SJCRH30 (cell line): ENCODE measurements at regions not wholly inside any gene's neighbourhood (a gene's known extent, or its start where the extent isn't known, plus 50 kb on each side); places are given as distances from the start of the nearest gene placed in this dataset.
"Not testable (repeated sequence)": the region's sequence is repeated elsewhere in the genome, so short reads cannot be mapped to it uniquely, and the experiment has no call there.

Source experiments
- DNase-seq, 2 experiments: peaks; one replicate each; pipeline ENCODE4 v3.0.0-alpha.2; 2015 to 2020
- H3K27ac ChIP-seq: fragments of 250-450 bp; sonication (Bioruptor Pico); 2 replicates; pipeline ENCODE4 v1.5.1; 2020; ENCODE audit warnings: mild to moderate bottlenecking, moderate library complexity
- H3K27me3 ChIP-seq: fragments of 250-450 bp; sonication (Bioruptor Pico); 2 replicates; pipeline ENCODE4 v1.5.1; 2020; ENCODE audit warnings: mild to moderate bottlenecking, moderate library complexity
- H3K36me3 ChIP-seq: fragments of 250-450 bp; sonication (Bioruptor Pico); 2 replicates; pipeline ENCODE4 v1.5.1; 2020; ENCODE audit warnings: mild to moderate bottlenecking, moderate library complexity
- H3K4me1 ChIP-seq: fragments of 250-450 bp; sonication (Bioruptor Pico); 2 replicates; pipeline ENCODE4 v1.5.1; 2020; ENCODE audit warnings: mild to moderate bottlenecking, moderate library complexity
- H3K4me3 ChIP-seq: fragments of 250-450 bp; sonication (Bioruptor Pico); 2 replicates; pipeline ENCODE4 v1.5.1; 2020; ENCODE audit warnings: mild to moderate bottlenecking, moderate library complexity
- H3K9me3 ChIP-seq: fragments of 250-450 bp; sonication (Bioruptor Pico); replicated peaks from 2 replicates; pipeline ENCODE4 v1.5.1; 2020; ENCODE audit warnings: mild to moderate bottlenecking, moderate library complexity

GRCh38 chr5:67983251-67984110, 232.1 kb upstream of the PIK3R1 start:
- DNase-seq = no peak
- H3K36me3 ChIP-seq = no peaks in the 10 kb centered on the region
- no peak overlapping the region for H3K27ac ChIP-seq
- no peaks in the 10 kb centered on the region for H3K27me3 ChIP-seq
- no peaks in the 10 kb centered on the region for H3K4me1 ChIP-seq
- H3K9me3 ChIP-seq = no peaks in the 10 kb centered on the region
- H3K4me3 ChIP-seq = no peak overlapping the region

- H3K36me3 ChIP-seq, H3K27me3 ChIP-seq, DNase-seq, H3K9me3 ChIP-seq, H3K4me1 ChIP-seq, H3K4me3 ChIP-seq, H3K27ac ChIP-seq: not testable (repeated sequence)
These were observed 233.4 kb upstream of the PIK3R1 start for GRCh38 chr5:67982160-67982559.

GRCh38 chr5:67978171-67978570, 237.4 kb upstream of the PIK3R1 start:
- H3K9me3 ChIP-seq = no peaks in the 10 kb centered on the region
- DNase-seq = no peak
- no peaks in the 10 kb centered on the region for H3K4me1 ChIP-seq
- no peaks in the 10 kb centered on the region for H3K36me3 ChIP-seq
- no peak overlapping the region for H3K4me3 ChIP-seq
- no peak overlapping the region for H3K27ac ChIP-seq
- no peaks in the 10 kb centered on the region for H3K27me3 ChIP-seq

- Histone ChIP-seq H3K4me3 (no peak overlapping the region), H3K36me3 (no peaks in the 10 kb centered on the region), H3K4me1 (no peaks in the 10 kb centered on the region), H3K27ac (no peak overlapping the region), H3K27me3 (no peaks in the 10 kb centered on the region), H3K9me3 (no peaks in the 10 kb centered on the region)
- no peak for DNase-seq
These were observed 238.5 kb upstream of the PIK3R1 start for GRCh38 chr5:67976891-67977601.

GRCh38 chr5:67976181-67976580, 239.4 kb upstream of the PIK3R1 start:
- no peaks in the 10 kb centered on the region for H3K4me1 ChIP-seq
- H3K36me3 ChIP-seq = no peaks in the 10 kb centered on the region
- H3K4me3 ChIP-seq = no peak overlapping the region
- H3K9me3 ChIP-seq = no peaks in the 10 kb centered on the region
- DNase-seq = no peak
- no peaks in the 10 kb centered on the region for H3K27me3 ChIP-seq
- no peak overlapping the region for H3K27ac ChIP-seq

- Histone ChIP-seq H3K9me3 (no peaks in the 10 kb centered on the region), H3K27ac (no peak overlapping the region), H3K4me1 (no peaks in the 10 kb centered on the region), H3K4me3 (no peak overlapping the region), H3K36me3 (no peaks in the 10 kb centered on the region), H3K27me3 (no peaks in the 10 kb centered on the region)
- DNase-seq = no peak
These were observed 241.1 kb upstream of the PIK3R1 start for GRCh38 chr5:67974471-67974870.

GRCh38 chr5:67974054-67974453, 241.5 kb upstream of the PIK3R1 start:
- DNase-seq = no peak
- Histone ChIP-seq H3K27ac (no peak overlapping the region), H3K27me3 (no peaks in the 10 kb centered on the region), H3K4me3 (no peak overlapping the region), H3K4me1 (no peaks in the 10 kb centered on the region), H3K9me3 (no peaks in the 10 kb centered on the region), H3K36me3 (no peaks in the 10 kb centered on the region)

GRCh38 chr5:67971971-67972821, 243.4 kb upstream of the PIK3R1 start:
- no peaks in the 10 kb centered on the region for H3K27me3 ChIP-seq
- no peak overlapping the region for H3K27ac ChIP-seq

GRCh38 chr5:67971223-67971830, 244.2 kb upstream of the PIK3R1 start:
- no peaks in the 10 kb centered on the region for H3K27me3 ChIP-seq
- no peaks in the 10 kb centered on the region for H3K36me3 ChIP-seq
- DNase-seq = no peak
- H3K9me3 ChIP-seq = no peaks in the 10 kb centered on the region
- H3K4me3 ChIP-seq = no peak overlapping the region
- H3K4me1 ChIP-seq = no peaks in the 10 kb centered on the region
- no peak overlapping the region for H3K27ac ChIP-seq

More at GRCh38 chr5:67971971-67972821, 243.4 kb upstream of the PIK3R1 start:
- Histone ChIP-seq H3K4me3 (no peak overlapping the region), H3K9me3 (no peaks in the 10 kb centered on the region), H3K36me3 (no peaks in the 10 kb centered on the region), H3K4me1 (no peaks in the 10 kb centered on the region)
- no peak for DNase-seq

- Histone ChIP-seq H3K27ac (no peak overlapping the region), H3K4me1 (no peaks in the 10 kb centered on the region), H3K4me3 (no peak overlapping the region), H3K9me3 (no peaks in the 10 kb centered on the region), H3K36me3 (no peaks in the 10 kb centered on the region), H3K27me3 (no peaks in the 10 kb centered on the region)
- DNase-seq = no peak
These were observed 245.9 kb upstream of the PIK3R1 start for GRCh38 chr5:67969631-67970030.

GRCh38 chr5:67969176-67969575, 246.4 kb upstream of the PIK3R1 start:
- H3K27me3 ChIP-seq = no peaks in the 10 kb centered on the region
- H3K4me1 ChIP-seq = no peaks in the 10 kb centered on the region
- DNase-seq = no peak
- H3K9me3 ChIP-seq = no peaks in the 10 kb centered on the region
- no peak overlapping the region for H3K4me3 ChIP-seq
- no peaks in the 10 kb centered on the region for H3K36me3 ChIP-seq
- no peak overlapping the region for H3K27ac ChIP-seq

- Histone ChIP-seq H3K4me3 (no peak overlapping the region), H3K27ac (no peak overlapping the region), H3K27me3 (no peaks in the 10 kb centered on the region), H3K4me1 (no peaks in the 10 kb centered on the region), H3K36me3 (no peaks in the 10 kb centered on the region), H3K9me3 (no peaks in the 10 kb centered on the region)
- DNase-seq = no peak
These were observed 248.8 kb upstream of the PIK3R1 start for GRCh38 chr5:67966712-67967111.

GRCh38 chr5:67964619-67965018, 250.9 kb upstream of the PIK3R1 start:
- Histone ChIP-seq H3K27me3 (no peaks in the 10 kb centered on the region), H3K36me3 (no peaks in the 10 kb centered on the region), H3K27ac (no peak overlapping the region), H3K4me3 (no peak overlapping the region), H3K4me1 (no peaks in the 10 kb centered on the region), H3K9me3 (no peaks in the 10 kb centered on the region)
- DNase-seq = no peak

- no peak for DNase-seq
- Histone ChIP-seq H3K27ac (no peak overlapping the region), H3K36me3 (no peaks in the 10 kb centered on the region), H3K9me3 (no peaks in the 10 kb centered on the region), H3K4me1 (no peaks in the 10 kb centered on the region), H3K4me3 (no peak overlapping the region), H3K27me3 (no peaks in the 10 kb centered on the region)
These were observed 251.6 kb upstream of the PIK3R1 start for GRCh38 chr5:67963789-67964519.
